ENCODE measurements at regions not wholly inside any gene's neighbourhood (a gene's known extent, or its start where the extent isn't known, plus 50 kb on each side); places are given as distances from the start of the nearest gene placed in this dataset.
"Not testable (repeated sequence)": the region's sequence is repeated elsewhere in the genome, so short reads cannot be mapped to it uniquely, and the experiment has no call there.

DNA sequence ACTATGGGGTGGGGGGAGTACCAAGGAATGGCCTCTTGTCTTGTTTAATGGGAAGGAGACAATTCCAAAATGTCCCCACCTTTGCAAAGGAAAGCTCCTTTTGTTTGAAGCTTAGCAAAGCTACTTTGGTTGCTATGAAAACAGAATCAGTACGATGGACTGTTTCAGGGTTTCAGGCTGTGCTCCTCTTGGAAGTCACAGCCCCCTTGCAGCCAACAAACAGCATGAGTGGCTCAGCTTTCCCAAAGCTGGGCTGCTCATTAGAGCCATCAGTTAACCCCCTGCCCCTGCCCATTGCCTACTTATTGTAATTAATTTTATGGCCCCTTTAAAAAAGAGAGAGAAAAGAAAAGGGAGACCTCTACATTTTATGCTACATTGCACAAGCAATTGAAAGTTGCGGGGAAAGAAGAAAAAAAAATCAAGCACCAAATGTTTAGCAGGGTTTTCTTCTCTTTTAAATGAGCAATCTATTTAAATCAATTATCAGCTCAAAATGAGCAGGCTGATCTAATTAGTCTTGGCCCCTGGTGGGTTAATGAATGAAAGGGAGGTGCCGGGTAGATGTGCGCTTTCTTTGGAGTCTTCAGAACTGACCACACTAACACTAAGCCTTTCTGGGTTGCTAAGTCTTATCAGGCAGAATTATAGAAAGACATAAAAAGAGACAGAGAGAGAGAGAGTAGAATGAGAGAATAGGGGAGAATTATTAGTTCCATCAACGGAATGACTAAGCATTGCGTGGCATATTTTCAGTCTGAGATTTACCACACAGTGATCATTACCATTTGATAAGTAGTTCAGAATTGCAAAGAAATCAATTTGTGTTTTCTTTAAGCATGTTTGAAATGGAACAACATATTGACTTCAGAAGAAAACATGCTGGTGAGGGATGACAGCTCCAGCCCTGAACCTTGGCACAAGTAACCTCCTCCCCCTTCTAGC is 284.9 kb downstream of the INSIG2 start:
- DNase-seq, result no peak

DNA sequence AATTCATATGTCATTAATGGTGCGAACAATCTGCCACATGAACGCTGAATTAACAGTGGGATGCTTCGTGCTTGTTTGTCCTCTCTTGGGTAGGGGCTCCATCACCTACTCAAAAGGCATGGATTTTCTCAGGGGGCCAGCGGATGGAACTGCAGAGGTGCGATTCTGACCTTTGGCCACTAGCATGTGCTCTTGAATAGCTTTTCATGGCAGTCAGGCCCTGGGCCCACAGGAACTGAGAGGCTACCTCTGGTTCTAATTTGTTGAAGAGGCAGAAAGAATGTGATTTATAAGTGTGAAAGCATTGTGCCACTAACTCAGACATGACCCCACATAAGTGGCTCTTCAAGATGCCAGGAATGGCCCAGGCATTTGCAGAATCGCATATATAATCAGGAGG is 283.2 kb downstream of the INSIG2 start:
- no peak for DNase-seq

GRCh38 chr2:118369521-118369920 is 281.2 kb downstream of the INSIG2 start:
- DNase-seq, result not testable (repeated sequence)

DNA sequence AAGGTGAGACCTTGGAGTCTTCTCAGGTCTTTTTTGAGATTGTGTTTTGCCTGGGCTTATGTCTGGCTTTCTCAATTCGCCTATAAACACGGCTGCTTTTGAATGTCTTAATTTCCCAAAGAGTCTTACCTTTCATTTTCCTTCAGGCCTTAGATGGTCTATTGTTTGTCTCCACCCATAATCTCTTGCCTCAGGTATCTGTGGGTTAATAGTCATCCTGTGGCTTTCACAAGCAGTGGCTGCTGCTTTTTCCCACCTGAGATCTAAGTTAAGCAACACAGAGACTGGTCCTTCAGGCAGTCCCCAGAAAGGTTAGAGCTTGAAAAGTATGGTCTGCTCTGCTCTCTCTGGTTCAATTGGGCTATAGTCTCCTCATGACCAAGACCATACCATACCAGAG is 275.3 kb downstream of the INSIG2 start:
- no peak for DNase-seq

- no peak for DNase-seq
These were observed 267.8 kb downstream of the INSIG2 start for GRCh38 chr2:118356051-118356450.

DNA sequence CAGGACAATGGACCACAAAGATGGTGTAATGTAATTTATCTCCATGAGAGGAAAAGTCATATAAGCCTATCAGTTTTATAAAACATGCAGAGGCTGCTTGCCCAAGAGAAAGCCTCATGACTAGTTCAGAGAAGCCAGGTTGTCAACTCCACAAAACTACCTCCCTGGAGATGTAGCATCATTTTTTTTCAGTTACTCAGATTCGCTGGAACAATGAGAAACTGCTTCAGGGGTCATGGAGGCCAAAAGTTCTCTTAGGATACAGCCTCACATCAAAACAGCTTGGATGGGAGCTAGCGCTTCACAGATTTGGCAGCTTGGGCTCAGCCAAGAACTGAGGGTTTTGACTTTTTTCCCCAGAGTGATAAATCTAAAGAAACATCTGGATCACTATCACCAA is 263.5 kb downstream of the INSIG2 start:
- DNase-seq, result no peak

DNA sequence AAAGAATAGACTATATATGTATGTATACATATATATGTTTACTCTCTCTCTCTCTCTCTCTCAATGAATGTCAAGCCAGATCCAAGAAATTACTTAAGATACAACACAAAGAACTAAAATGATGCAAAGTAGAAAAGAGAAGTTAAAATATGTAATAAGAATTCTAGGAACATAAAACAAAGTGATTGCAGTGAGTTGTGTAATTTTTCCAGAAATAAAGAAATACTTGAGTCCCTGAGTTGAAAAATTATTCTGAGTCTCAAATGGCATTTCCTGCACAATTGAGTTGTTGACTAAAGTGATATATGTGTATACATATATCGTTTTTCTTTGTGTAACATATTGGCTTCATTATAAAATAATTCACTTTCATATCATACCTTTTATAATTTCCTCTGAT is 262.4 kb downstream of the INSIG2 start:
- no peak for DNase-seq

- DNase-seq, result no peak
These were observed 261.1 kb downstream of the INSIG2 start for GRCh38 chr2:118349365-118349764.

- DNase-seq, result no peak
These were observed 260.2 kb downstream of the INSIG2 start for GRCh38 chr2:118348380-118349034.

DNA sequence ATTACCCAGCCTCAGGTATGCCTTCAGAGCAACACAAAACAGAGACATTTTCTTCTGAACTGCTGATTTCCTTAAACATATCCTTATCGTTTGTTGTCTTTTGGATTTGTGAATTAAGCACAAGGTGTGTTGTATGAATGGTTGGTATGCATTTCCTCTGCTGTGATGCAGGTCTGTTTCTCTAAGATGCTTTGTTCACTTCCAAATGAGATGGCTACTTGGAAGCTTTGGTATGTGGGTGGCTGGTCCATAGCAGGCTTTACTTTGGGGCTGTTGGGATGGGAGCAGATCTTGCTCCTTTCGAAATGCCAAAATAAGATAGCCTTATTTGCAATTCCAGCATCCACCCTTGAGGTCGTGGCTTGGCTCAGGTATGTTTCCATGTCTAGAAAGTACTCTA is 257.2 kb downstream of the INSIG2 start:
- DNase-seq, result no peak

DNA sequence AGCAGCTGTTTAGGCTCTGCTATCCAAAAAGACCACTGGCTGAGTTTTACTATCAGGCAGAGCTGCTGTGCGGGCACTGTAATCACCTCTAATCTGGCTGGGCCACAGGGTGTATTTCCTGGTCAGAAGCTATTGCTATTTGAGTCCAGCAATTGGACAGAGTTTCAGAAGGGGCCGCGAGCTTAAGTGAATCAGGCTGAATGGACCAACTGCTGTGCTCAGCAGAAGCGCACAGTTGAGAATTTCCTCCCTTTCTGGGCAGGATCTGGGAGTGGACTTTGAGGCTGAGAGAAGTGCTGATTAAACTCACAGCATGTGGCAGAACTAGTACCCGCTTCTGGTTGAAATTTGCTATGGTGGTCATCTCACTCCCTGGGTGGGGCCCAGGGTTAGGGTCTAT is 251.8 kb downstream of the INSIG2 start:
- no peak for DNase-seq

DNA sequence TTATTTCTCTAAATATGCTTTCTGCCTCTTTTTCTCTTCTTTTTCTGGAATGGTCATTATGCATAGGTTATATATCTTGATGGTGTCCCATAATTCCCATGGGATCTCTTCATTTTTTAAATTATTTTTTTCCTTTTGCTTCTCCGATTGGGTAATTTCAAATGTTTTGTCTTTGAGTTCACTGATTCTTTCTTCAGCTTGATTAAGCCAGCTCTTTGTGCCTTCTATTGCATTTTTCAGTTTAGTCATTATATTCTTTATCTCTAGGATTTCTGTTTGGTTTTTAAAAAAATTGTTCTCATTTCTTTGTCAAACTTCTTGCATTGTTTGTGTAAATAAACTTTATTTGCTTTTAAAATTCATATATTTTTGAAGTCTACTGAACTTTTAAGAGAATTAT is 251.1 kb downstream of the INSIG2 start:
- DNase-seq, result no peak

DNA sequence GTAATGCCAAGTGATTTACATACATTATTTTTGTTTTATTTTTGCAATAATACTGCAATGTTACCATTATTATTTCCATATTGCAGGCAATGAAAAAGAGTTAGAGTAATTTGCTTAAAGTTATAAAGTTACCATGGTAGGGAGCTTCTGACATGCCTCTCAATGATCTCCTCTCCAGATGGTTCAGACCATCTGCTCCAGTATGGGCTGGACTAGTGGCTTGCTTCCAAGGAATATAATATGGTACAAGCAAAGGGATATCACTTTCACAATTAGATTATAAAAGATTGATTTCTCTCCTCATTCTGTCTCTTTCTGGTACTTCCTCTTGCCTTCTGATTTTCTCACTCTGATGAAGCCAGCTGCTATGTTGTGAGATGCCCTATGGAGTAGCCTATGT is 245.4 kb downstream of the INSIG2 start:
- no peak for DNase-seq

- DNase-seq, result no peak
These were observed 237.2 kb downstream of the INSIG2 start for GRCh38 chr2:118325321-118325955.

GRCh38 chr2:118322406-118322805 is 234.1 kb downstream of the INSIG2 start:
- DNase-seq, result no peak

DNA sequence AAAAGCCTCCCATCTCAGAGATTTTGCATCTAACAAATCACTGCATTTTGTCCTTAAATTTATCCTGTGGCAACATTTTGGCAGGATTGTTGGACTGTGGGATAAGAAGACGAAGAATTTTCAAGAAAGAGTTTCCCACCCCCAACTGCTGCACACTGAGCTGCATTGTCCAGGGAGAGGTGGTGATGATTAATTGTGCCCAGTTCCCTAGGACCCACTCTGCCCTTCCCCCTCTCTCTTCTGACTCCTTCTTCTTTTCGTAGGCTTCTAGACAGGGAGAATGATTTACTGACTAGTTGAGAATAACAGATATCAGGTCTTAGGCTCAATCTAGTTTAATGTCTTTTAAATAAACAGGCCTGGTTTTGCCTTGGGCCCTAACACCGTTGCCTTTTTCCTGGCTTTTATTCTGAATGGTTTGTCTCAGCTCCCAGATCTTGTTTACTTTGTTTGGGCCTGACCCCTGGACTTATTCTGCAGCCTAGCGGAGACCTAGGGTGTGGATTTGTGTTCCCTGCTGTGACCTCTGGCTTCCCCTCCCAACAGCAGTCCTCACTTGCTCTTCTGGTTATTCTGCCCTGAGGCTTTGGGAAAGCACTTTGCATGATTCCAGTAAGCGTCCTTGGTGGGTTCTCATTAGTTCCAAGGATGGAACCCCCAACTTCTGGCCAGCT is 233.3 kb downstream of the INSIG2 start:
- DNase-seq, result no peak

DNA sequence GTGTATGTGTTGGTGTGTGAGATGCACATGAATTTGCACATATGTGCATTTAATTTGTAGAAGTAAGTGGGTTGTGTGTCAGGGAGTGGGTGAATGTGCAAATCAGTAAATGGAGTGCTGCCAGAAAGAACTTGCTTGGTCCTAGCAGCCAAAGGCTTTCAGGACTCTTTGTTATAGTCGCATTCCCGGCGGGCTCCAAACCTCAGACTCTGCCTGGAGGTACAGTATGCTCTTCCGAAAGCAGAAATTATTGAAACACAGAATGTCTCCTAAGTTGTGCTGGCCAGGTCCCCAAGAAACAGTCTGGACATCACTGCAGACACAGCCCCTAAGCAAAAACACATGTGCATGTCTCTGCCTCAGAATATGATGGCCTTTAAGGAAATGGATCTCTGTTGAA is 232.4 kb downstream of the INSIG2 start:
- DNase-seq, result no peak

- no peak for DNase-seq
These were observed 231.9 kb downstream of the INSIG2 start for GRCh38 chr2:118320196-118320595.

DNA sequence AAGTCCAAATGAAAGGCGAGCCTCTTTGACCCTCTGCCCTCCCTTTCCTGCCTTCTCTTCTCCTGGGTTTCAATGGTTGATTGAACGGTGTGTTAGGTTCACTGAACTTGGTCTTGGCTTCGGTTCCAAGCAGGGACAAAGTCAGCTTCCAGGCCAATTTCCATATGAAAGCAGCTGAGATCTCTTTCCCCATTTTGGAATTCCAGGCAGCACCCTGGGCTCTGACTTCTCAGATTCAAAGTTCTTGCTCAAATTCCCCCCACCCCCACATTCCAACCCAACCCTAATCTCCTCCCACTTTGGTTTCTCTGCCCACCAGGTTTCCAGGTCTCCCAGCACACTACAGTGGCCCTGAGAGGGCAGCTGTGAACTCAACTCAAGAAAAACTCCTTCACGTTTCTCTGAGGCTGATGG is 231.0 kb downstream of the INSIG2 start:
- DNase-seq, result no peak

GRCh38 chr2:118315606-118316005 is 227.3 kb downstream of the INSIG2 start:
- no peak for DNase-seq

- DNase-seq, result no peak
These were observed 224.9 kb downstream of the INSIG2 start for GRCh38 chr2:118312969-118313756.

- no peak for DNase-seq
These were observed 222.6 kb downstream of the INSIG2 start for GRCh38 chr2:118310681-118311429.

Data from activated CD8-positive, alpha-beta memory T cell treated with anti-CD3 and anti-CD28 coated beads for 24 hours (primary cell).